Left lung (tissue), 4 donors: ENCODE measurements at regions not wholly inside any gene's neighbourhood (a gene's known extent, or its start where the extent isn't known, plus 50 kb on each side); places are given as distances from the start of the nearest gene placed in this dataset.

Source experiments
- ATAC-seq: fragments of 200-7000 bp; cut with Tn5 transposase; one replicate; pipeline ENCODE4 v1.9.1; 2020; ENCODE audit warnings: moderate library complexity
- DNase-seq, 4 donors: peaks; one replicate each; pipeline ENCODE4 v3.0.0-alpha.2; 2013 to 2020
- H3K27ac ChIP-seq, 2 donors: fragments of 200-600 bp; sonication (generic) in 1 of 2; one replicate each; pipeline versions ENCODE4 v1.5.0 to v1.8.0; 2020 to 2021
- H3K27me3 ChIP-seq, 2 donors: fragments of 200-600 bp; sonication (generic) in 1 of 2; one replicate each; pipeline versions ENCODE4 v1.5.0 to v1.8.0; 2020 to 2021
- H3K36me3 ChIP-seq, 2 donors: fragments of 200-600 bp; sonication (generic) in 1 of 2; one replicate each; pipeline versions ENCODE4 v1.5.0 to v1.8.0; 2020 to 2021
- H3K4me1 ChIP-seq, 2 donors: fragments of 200-600 bp; one replicate each; pipeline ENCODE4 v1.8.0; 2021
- H3K4me3 ChIP-seq, 2 donors: fragments of 200-600 bp; sonication (generic) in 1 of 2; one replicate each; pipeline versions ENCODE4 v1.5.0 to v1.8.0; 2020 to 2021; ENCODE audit warnings: mild to moderate bottlenecking in 1 of 2
- H3K9me3 ChIP-seq, 2 donors: fragments of 200-600 bp; sonication (generic) in 1 of 2; one replicate each; pipeline versions ENCODE4 v1.5.0 to v1.8.0; 2020 to 2021
- intact Hi-C, 2 donors: fragments of 100-400 bp; cut with DNase I; formaldehyde crosslinking; loops; one replicate each; pipeline versions ENCODE4 v1.11.2 to v1.14.2; 2022
- TF ChIP-seq, protein P1 (sequence below), 2 donors: fragments of 200-600 bp; sonication (generic) in 1 of 2; IDR thresholded peaks; one replicate each; pipeline versions ENCODE4 v1.5.0 to v1.8.0; 2021; ENCODE audit warnings: antibody characterized with exemption in 2 of 2
- donor health status: DM: no; HTN: yes; CAD: no.
- donor health status: DM: no; HTN: no; CAD: no.

- Histone ChIP-seq H3K27me3 (no peaks in the 10 kb centered on the region), H3K9me3 (no peaks in the 10 kb centered on the region), H3K36me3 (no peaks in the 10 kb centered on the region), H3K27ac (no peak overlapping the region), H3K4me3 (no peak overlapping the region), H3K4me1 (no peaks in the 10 kb centered on the region)
- DNase-seq (no peak), ATAC-seq (no peak)
- intact Hi-C loops, result no loop called here
- TF ChIP-seq, protein P1, sequence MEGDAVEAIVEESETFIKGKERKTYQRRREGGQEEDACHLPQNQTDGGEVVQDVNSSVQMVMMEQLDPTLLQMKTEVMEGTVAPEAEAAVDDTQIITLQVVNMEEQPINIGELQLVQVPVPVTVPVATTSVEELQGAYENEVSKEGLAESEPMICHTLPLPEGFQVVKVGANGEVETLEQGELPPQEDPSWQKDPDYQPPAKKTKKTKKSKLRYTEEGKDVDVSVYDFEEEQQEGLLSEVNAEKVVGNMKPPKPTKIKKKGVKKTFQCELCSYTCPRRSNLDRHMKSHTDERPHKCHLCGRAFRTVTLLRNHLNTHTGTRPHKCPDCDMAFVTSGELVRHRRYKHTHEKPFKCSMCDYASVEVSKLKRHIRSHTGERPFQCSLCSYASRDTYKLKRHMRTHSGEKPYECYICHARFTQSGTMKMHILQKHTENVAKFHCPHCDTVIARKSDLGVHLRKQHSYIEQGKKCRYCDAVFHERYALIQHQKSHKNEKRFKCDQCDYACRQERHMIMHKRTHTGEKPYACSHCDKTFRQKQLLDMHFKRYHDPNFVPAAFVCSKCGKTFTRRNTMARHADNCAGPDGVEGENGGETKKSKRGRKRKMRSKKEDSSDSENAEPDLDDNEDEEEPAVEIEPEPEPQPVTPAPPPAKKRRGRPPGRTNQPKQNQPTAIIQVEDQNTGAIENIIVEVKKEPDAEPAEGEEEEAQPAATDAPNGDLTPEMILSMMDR (IDR thresholded peaks at IDR 0.05), result no peak
Measured at GRCh38 chr4:14524276-14524675, 478.0 kb upstream of the CPEB2 start.

DNA sequence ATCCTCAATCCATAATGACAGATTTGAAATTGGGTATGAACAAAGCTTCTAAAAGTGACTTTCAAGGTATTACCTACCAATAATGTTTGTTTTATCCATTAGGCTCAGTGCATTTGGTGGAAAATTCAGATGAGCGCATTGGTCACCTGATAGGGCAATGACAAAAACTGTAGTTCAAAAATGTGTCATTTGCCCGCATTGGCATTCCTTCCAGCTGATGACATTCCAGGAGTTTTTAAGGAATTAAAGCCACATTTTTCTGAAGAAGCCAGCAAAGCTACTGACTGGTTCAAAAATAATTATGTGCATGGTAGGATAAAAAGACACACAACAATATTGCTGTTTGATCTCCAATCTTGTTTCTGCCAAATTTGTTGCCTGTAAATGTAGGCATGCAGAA, 473.4 kb upstream of the CPEB2 start:
- DNase-seq (no peak), ATAC-seq (no peak)
- Histone ChIP-seq H3K27ac (no peak overlapping the region), H3K4me1 (no peaks in the 10 kb centered on the region), H3K27me3 (no peaks in the 10 kb centered on the region), H3K9me3 (no peaks in the 10 kb centered on the region), H3K36me3 (no peaks in the 10 kb centered on the region), H3K4me3 (no peak overlapping the region)
- TF ChIP-seq, protein P1 (IDR thresholded peaks at IDR 0.05), result no peak
- intact Hi-C loops, result no loop called here

DNA sequence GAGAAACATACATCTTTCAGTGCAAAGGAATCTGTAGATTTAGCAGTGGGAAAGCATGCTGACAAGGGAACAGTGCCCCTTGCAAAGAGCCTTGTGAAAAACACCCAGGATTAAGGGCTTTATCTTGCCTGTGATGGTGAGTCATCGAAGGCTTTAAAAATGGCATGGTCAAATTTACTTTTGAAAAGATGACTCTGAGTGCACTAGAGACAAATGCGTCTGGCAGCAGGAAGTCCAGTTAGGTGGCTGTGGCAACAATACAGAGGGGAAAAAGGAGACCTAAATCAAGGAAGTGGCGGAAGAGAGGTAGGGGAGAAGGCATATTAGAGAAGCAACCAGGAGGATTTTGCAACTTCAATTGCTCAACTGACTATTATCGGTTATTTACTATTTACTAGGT, 472.6 kb upstream of the CPEB2 start:
- TF ChIP-seq, protein P1 (IDR thresholded peaks at IDR 0.05), result no peak
- no peaks in the 10 kb centered on the region for H3K36me3 ChIP-seq
- intact Hi-C loops, result no loop called here
- no peaks in the 10 kb centered on the region for H3K9me3 ChIP-seq
- no peaks in the 10 kb centered on the region for H3K4me1 ChIP-seq
- H3K27ac ChIP-seq, result no peak overlapping the region
- no peaks in the 10 kb centered on the region for H3K27me3 ChIP-seq
- H3K4me3 ChIP-seq, result no peak overlapping the region
- DNase-seq (no peak), ATAC-seq (no peak)

GRCh38 chr4:14532436-14532835, 469.8 kb upstream of the CPEB2 start:
- H3K4me3 ChIP-seq, result no peak overlapping the region
- no peak for DNase-seq
- no peak for ATAC-seq
- H3K4me1 ChIP-seq, result no peaks in the 10 kb centered on the region
- H3K27ac ChIP-seq, result no peak overlapping the region
- no peaks in the 10 kb centered on the region for H3K27me3 ChIP-seq
- H3K36me3 ChIP-seq, result no peaks in the 10 kb centered on the region
- H3K9me3 ChIP-seq, result no peaks in the 10 kb centered on the region
- intact Hi-C loops, result no loop called here
- TF ChIP-seq, protein P1 (IDR thresholded peaks at IDR 0.05), result no peak

GRCh38 chr4:14539246-14539645, 463.0 kb upstream of the CPEB2 start:
- Histone ChIP-seq H3K9me3 (peaks cover 0 to 8% of the 10 kb centered on the region in 2 donors), H3K4me3 (no peak overlapping the region), H3K4me1 (no peaks in the 10 kb centered on the region), H3K36me3 (no peaks in the 10 kb centered on the region), H3K27ac (no peak overlapping the region), H3K27me3 (no peaks in the 10 kb centered on the region)
- TF ChIP-seq, protein P1 (IDR thresholded peaks at IDR 0.05), result no peak
- ATAC-seq (no peak), DNase-seq (no peak)
- intact Hi-C loops, result no loop called here
